ENCODE measurements at regions not wholly inside any gene's neighbourhood (a gene's known extent, or its start where the extent isn't known, plus 50 kb on each side); places are given as distances from the start of the nearest gene placed in this dataset.

DNA sequence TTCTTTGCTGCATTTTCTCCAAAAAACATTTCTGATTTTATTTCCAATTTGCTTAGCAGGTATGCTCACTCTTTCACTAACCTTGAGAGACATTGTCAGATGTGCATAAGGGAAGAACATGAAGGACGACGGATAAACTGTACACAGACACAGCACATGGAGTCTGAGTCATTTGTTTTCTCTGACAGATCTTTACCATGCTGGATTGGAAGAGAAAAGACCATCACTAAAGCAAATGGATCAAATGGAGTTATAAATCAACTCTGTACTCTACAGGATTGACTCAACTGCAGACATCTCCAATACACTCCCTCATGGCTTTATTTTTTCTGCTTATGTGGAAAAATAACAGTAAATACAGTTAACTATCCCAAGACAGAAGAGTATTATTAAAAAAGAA is 90.2 kb upstream of the CTSC start:
- no peak for TF ChIP-seq CTCF (IDR thresholded peaks at IDR 0.05; ENCODE audit: low read depth, low read length, missing input control)
- TF ChIP-seq ATF3 (IDR thresholded peaks at IDR 0.05) = no peak
- TF ChIP-seq, protein P1, sequence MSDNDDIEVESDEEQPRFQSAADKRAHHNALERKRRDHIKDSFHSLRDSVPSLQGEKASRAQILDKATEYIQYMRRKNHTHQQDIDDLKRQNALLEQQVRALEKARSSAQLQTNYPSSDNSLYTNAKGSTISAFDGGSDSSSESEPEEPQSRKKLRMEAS (IDR thresholded peaks at IDR 0.05) = no peak
- TF ChIP-seq JUND (IDR thresholded peaks at IDR 0.05) = no peak
- no peak for TF ChIP-seq GABPA (IDR thresholded peaks at IDR 0.05 in 1 of 2, conservative IDR thresholded peaks at IDR 0.05 in 1 of 2)
- TF ChIP-seq RAD21 (IDR thresholded peaks at IDR 0.05) = no peak
- no peak for TF ChIP-seq SP1 (IDR thresholded peaks at IDR 0.05)
- no peak for TF ChIP-seq YY1 (IDR thresholded peaks at IDR 0.05)
- TF ChIP-seq TAF1 (conservative IDR thresholded peaks at IDR 0.05) = no peak
- TF ChIP-seq FOXA1 (IDR thresholded peaks at IDR 0.05) = no peak
- no peak for TF ChIP-seq NR2F2 (IDR thresholded peaks at IDR 0.05)
- TF ChIP-seq, protein P2, sequence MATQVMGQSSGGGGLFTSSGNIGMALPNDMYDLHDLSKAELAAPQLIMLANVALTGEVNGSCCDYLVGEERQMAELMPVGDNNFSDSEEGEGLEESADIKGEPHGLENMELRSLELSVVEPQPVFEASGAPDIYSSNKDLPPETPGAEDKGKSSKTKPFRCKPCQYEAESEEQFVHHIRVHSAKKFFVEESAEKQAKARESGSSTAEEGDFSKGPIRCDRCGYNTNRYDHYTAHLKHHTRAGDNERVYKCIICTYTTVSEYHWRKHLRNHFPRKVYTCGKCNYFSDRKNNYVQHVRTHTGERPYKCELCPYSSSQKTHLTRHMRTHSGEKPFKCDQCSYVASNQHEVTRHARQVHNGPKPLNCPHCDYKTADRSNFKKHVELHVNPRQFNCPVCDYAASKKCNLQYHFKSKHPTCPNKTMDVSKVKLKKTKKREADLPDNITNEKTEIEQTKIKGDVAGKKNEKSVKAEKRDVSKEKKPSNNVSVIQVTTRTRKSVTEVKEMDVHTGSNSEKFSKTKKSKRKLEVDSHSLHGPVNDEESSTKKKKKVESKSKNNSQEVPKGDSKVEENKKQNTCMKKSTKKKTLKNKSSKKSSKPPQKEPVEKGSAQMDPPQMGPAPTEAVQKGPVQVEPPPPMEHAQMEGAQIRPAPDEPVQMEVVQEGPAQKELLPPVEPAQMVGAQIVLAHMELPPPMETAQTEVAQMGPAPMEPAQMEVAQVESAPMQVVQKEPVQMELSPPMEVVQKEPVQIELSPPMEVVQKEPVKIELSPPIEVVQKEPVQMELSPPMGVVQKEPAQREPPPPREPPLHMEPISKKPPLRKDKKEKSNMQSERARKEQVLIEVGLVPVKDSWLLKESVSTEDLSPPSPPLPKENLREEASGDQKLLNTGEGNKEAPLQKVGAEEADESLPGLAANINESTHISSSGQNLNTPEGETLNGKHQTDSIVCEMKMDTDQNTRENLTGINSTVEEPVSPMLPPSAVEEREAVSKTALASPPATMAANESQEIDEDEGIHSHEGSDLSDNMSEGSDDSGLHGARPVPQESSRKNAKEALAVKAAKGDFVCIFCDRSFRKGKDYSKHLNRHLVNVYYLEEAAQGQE (IDR thresholded peaks at IDR 0.05) = no peak
